ENCODE measurements at regions not wholly inside any gene's neighbourhood (a gene's known extent, or its start where the extent isn't known, plus 50 kb on each side); places are given as distances from the start of the nearest gene placed in this dataset.

- POLR2A ChIA-PET = no interaction called here
- Histone ChIP-seq H3K27ac (ENCODE audit: control insufficient read depth, insufficient read depth) (no peak overlapping the region), H3K4me1 (ENCODE audit: control insufficient read depth, insufficient read depth, low read length) (no peaks in the 10 kb centered on the region; the same call in 1 of the 2 replicates), H4K20me1 (ENCODE audit: control insufficient read depth, insufficient read depth) (no peaks in the 10 kb centered on the region), H3K4me2 (ENCODE audit: control insufficient read depth, insufficient read depth) (no peak overlapping the region), H3K9me3 (replicated peaks; ENCODE audit: control insufficient read depth, insufficient read depth, low read length) (no peaks in the 10 kb centered on the region), H2AFZ (ENCODE audit: control insufficient read depth, low read depth, low read length) (no peak overlapping the region), H3K27me3 (replicated peaks in 1 of 2; ENCODE audit: control insufficient read depth in 2 of 2, insufficient read depth in 2 of 2, low read length in 1 of 2) (peaks cover 0 to under 1% of the 10 kb centered on the region in 2 experiments; a peak in 2 of 4 replicates), H3K4me3 (no peak overlapping the region), H3K36me3 (ENCODE audit: control insufficient read depth in 2 of 2, insufficient read depth in 2 of 2, low read length in 1 of 2) (no peaks in the 10 kb centered on the region), H3K79me2 (ENCODE audit: control insufficient read depth, insufficient read depth, low read length) (no peaks in the 10 kb centered on the region), H3K9ac (ENCODE audit: control insufficient read depth, insufficient read depth, low read length) (no peak overlapping the region)
- RAD21 ChIA-PET (ENCODE audit: unreplicated experiment) = interaction anchor here (1.1 to 1.5 kb wide), 2 partner anchors 77 to 211 kb away, joined by 3 read pairs; no protein-coding TSS in a partner anchor
- BruUV-seq (replicated peaks) = no TSS peak
- TF ChIP-seq MAX (IDR thresholded peaks at IDR 0.05; ENCODE audit: low read depth, low read length) (no peak), NR2C2 (IDR thresholded peaks at IDR 0.05; ENCODE audit: borderline replicate concordance, control insufficient read depth, insufficient read length, low read depth) (no peak), MLLT1 (IDR thresholded peaks at IDR 0.05) (no peak), FOS (IDR thresholded peaks at IDR 0.05; ENCODE audit: borderline replicate concordance, extremely low read depth, insufficient read length) (no peak)
- intact Hi-C loops (cut with micrococcal nuclease; ENCODE audit: unreplicated experiment) = no loop called here
- ATAC-seq (no peak), FAIRE-seq (no peak), DNase-seq (ENCODE audit: low read depth, low spot score) (no peak)
- SMC1A ChIA-PET (ENCODE audit: uncharacterized antibody, unreplicated experiment) = no interaction called here
- in situ Hi-C loops (cut with MboI) = no loop called here
- CTCF ChIA-PET = no interaction called here
- WGBS (ENCODE audit: insufficient coverage, insufficient replicate concordance, low lambda C conversion rate, missing lambda C conversion rate) = 3% methylated on average over 4 of the region's 4 CpGs
Observed at GRCh38 chr20:48409055-48409615, 418.7 kb downstream of the PREX1 start.

GRCh38 chr20:48407710-48408109 is 420.1 kb downstream of the PREX1 start:
- Histone ChIP-seq H3K27me3 (replicated peaks in 1 of 2; ENCODE audit: control insufficient read depth in 2 of 2, insufficient read depth in 2 of 2, low read length in 1 of 2) (peaks cover 0 to 4% of the 10 kb centered on the region in 2 experiments; a peak in 3 of 4 replicates), H3K9me3 (replicated peaks; ENCODE audit: control insufficient read depth, insufficient read depth, low read length) (no peaks in the 10 kb centered on the region), H3K79me2 (ENCODE audit: control insufficient read depth, insufficient read depth, low read length) (no peaks in the 10 kb centered on the region), H3K4me1 (ENCODE audit: control insufficient read depth, insufficient read depth, low read length) (no peaks in the 10 kb centered on the region; the same call in 1 of the 2 replicates), H3K36me3 (ENCODE audit: control insufficient read depth in 2 of 2, insufficient read depth in 2 of 2, low read length in 1 of 2) (no peaks in the 10 kb centered on the region), H2AFZ (ENCODE audit: control insufficient read depth, low read depth, low read length) (no peak overlapping the region), H3K27ac (ENCODE audit: control insufficient read depth, insufficient read depth) (no peak overlapping the region), H4K20me1 (ENCODE audit: control insufficient read depth, insufficient read depth) (no peaks in the 10 kb centered on the region), H3K4me3 (no peak overlapping the region), H3K9ac (ENCODE audit: control insufficient read depth, insufficient read depth, low read length) (no peak overlapping the region), H3K4me2 (ENCODE audit: control insufficient read depth, insufficient read depth) (no peak overlapping the region)
- CTCF ChIA-PET = interaction anchor here (1.7 kb wide), 1 partner anchor 213 kb away, joined by 5 read pairs; no protein-coding TSS in a partner anchor
- BruUV-seq (replicated peaks) = no TSS peak
- RAD21 ChIA-PET (ENCODE audit: unreplicated experiment) = interaction anchor here (0.5 to 1.2 kb wide), 2 partner anchors 212 to 831 kb away, joined by 3 to 5 read pairs; no protein-coding TSS in a partner anchor
- in situ Hi-C loops (cut with MboI) = no loop called here
- ATAC-seq (no peak), FAIRE-seq (no peak), DNase-seq (ENCODE audit: low read depth, low spot score) (no peak)
- SMC1A ChIA-PET (ENCODE audit: uncharacterized antibody, unreplicated experiment) = interaction anchor here (1.3 kb wide), 1 partner anchor 16 kb away, joined by 6 read pairs; no protein-coding TSS in a partner anchor
- WGBS (ENCODE audit: insufficient coverage, insufficient replicate concordance, low lambda C conversion rate, missing lambda C conversion rate) = 62% methylated on average over 6 of the region's 6 CpGs
- POLR2A ChIA-PET = no interaction called here
- intact Hi-C loops (cut with micrococcal nuclease; ENCODE audit: unreplicated experiment) = no loop called here
- TF ChIP-seq ZSCAN29 (IDR thresholded peaks at IDR 0.05) = no peak
- TF ChIP-seq HDAC6 (IDR thresholded peaks at IDR 0.05; ENCODE audit: unreplicated experiment) = no peak
- TF ChIP-seq CHD2 (IDR thresholded peaks at IDR 0.05; ENCODE audit: borderline replicate concordance, low read depth, low read length) = no peak
- no peak for TF ChIP-seq FOXM1 (IDR thresholded peaks at IDR 0.05; ENCODE audit: low read depth, low read length)
- no peak for TF ChIP-seq IRF5 (IDR thresholded peaks at IDR 0.05; ENCODE audit: borderline replicate concordance)
- no peak for TF ChIP-seq POLR2AphosphoS5 (IDR thresholded peaks at IDR 0.05; ENCODE audit: low read length)
- no peak for TF ChIP-seq GATAD2B (conservative IDR thresholded peaks at IDR 0.05; ENCODE audit: low read depth)
- no peak for TF ChIP-seq PAX5 (IDR thresholded peaks at IDR 0.05; ENCODE audit: borderline replicate concordance, low read depth, low read length)
- no peak for TF ChIP-seq NFYA (IDR thresholded peaks at IDR 0.05; ENCODE audit: borderline replicate concordance, low read depth, low read length)
